Hepatocyte (in vitro differentiated cells): ENCODE measurements at regions not wholly inside any gene's neighbourhood (a gene's known extent, or its start where the extent isn't known, plus 50 kb on each side); places are given as distances from the start of the nearest gene placed in this dataset.

ENCODE experiments used
- DNase-seq: peaks from one replicate; pipeline ENCODE4 v3.0.0-alpha.2; 2016; ENCODE audit warnings: low spot score
- H2AFZ ChIP-seq: fragments of 200-600 bp; sonication (generic); 2 replicates; pipeline ENCODE4 v1.6.0; 2016; ENCODE audit warnings: antibody characterized with exemption, mild to moderate bottlenecking
- H3K27ac ChIP-seq: fragments of 200-600 bp; sonication (generic); 2 replicates; pipeline ENCODE4 v1.5.1; 2016; ENCODE audit warnings: mild to moderate bottlenecking
- H3K27me3 ChIP-seq: fragments of 200-600 bp; sonication (generic); 2 replicates; pipeline ENCODE4 v1.6.1; 2016
- H3K36me3 ChIP-seq: fragments of 200-600 bp; sonication (generic); replicated peaks from 2 replicates; pipeline ENCODE4 v1.5.1; 2016; ENCODE audit warnings: low read depth; ENCODE audit not compliant: insufficient read depth
- H3K4me1 ChIP-seq: fragments of 200-600 bp; sonication (generic); 2 replicates; pipeline ENCODE4 v1.5.1; 2016; ENCODE audit warnings: mild to moderate bottlenecking, moderate library complexity; ENCODE audit not compliant: insufficient read depth
- H3K4me2 ChIP-seq: fragments of 200-600 bp; sonication (generic); 2 replicates; pipeline ENCODE4 v1.6.0; 2016
- H3K4me3 ChIP-seq: fragments of 200-600 bp; sonication (generic); 2 replicates; pipeline ENCODE4 v1.5.1; 2016; ENCODE audit warnings: mild to moderate bottlenecking
- H3K79me2 ChIP-seq: fragments of 200-600 bp; sonication (generic); 2 replicates; pipeline ENCODE4 v1.6.0; 2017; ENCODE audit warnings: mild to moderate bottlenecking
- H3K9me2 ChIP-seq: fragments of 200-600 bp; sonication (generic); replicated peaks from 2 replicates; pipeline ENCODE4 v1.6.0; 2017; ENCODE audit warnings: mild to moderate bottlenecking; ENCODE audit not compliant: insufficient read depth
- H3K9me3 ChIP-seq: fragments of 200-600 bp; sonication (generic); 2 replicates; pipeline ENCODE4 v1.5.1; 2016; ENCODE audit warnings: low read depth, mild to moderate bottlenecking
- H4K20me1 ChIP-seq: fragments of 200-600 bp; sonication (generic); 2 replicates; pipeline ENCODE4 v1.6.0; 2016; ENCODE audit warnings: mild to moderate bottlenecking; ENCODE audit not compliant: insufficient read depth, poor library complexity, severe bottlenecking
- CTCF ChIP-seq: fragments of 200-600 bp; sonication (generic); IDR thresholded peaks from 2 replicates; pipeline ENCODE4 v1.5.1; 2016; ENCODE audit warnings: antibody characterized with exemption, mild to moderate bottlenecking; ENCODE audit not compliant: poor library complexity
- EZH2 ChIP-seq: fragments of 200-600 bp; sonication (generic); IDR thresholded peaks from 2 replicates; pipeline ENCODE4 v1.6.1; 2016; ENCODE audit warnings: antibody characterized with exemption, mild to moderate bottlenecking, borderline replicate concordance
- EZH2phosphoT487 ChIP-seq: fragments of 200-600 bp; sonication (generic); IDR thresholded peaks from one replicate; pipeline ENCODE4 v1.6.1; 2018; ENCODE audit warnings: antibody characterized with exemption, mild to moderate bottlenecking, low read depth, moderate library complexity; ENCODE audit not compliant: unreplicated experiment, severe bottlenecking
- WGBS: methylation state at CpG from one replicate; pipeline ENCODE4 v1.1.6; 2016; ENCODE audit warnings: low lambda C conversion rate; ENCODE audit errors: missing lambda C conversion rate; 5-methylcytosine and 5-hydroxymethylcytosine counted together

- DNase-seq, result no peak
These were observed 487.7 kb upstream of the API5 start for GRCh38 chr11:42824067-42824466.

GRCh38 chr11:42825598-42825997, 486.2 kb upstream of the API5 start:
- DNase-seq, result no peak
- Histone ChIP-seq H3K79me2 (no peaks in the 10 kb centered on the region), H3K9me2 (no peaks in the 10 kb centered on the region), H3K27me3 (no peaks in the 10 kb centered on the region), H2AFZ (no peak overlapping the region), H3K4me3 (no peak overlapping the region), H3K27ac (no peak overlapping the region), H3K4me2 (no peak overlapping the region), H3K36me3 (no peaks in the 10 kb centered on the region), H3K9me3 (no peaks in the 10 kb centered on the region), H3K4me1 (no peaks in the 10 kb centered on the region), H4K20me1 (no peaks in the 10 kb centered on the region)
- TF ChIP-seq CTCF (no peak), EZH2 (no peak), EZH2phosphoT487 (no peak)
- 92% methylated on average over 1 of the region's 1 CpG for WGBS

More at GRCh38 chr11:42824067-42824466, 487.7 kb upstream of the API5 start:
- no peaks in the 10 kb centered on the region for H4K20me1 ChIP-seq
- no peaks in the 10 kb centered on the region for H3K27me3 ChIP-seq
- H3K4me3 ChIP-seq, result no peak overlapping the region
- H3K79me2 ChIP-seq, result no peaks in the 10 kb centered on the region
- WGBS, result 78% methylated on average over 4 of the region's 4 CpGs
- no peaks in the 10 kb centered on the region for H3K9me3 ChIP-seq
- no peak overlapping the region for H3K27ac ChIP-seq
- no peak overlapping the region for H2AFZ ChIP-seq
- no peak overlapping the region for H3K4me2 ChIP-seq
- H3K9me2 ChIP-seq, result no peaks in the 10 kb centered on the region
- no peaks in the 10 kb centered on the region for H3K4me1 ChIP-seq
- TF ChIP-seq EZH2, result no peak
- TF ChIP-seq EZH2phosphoT487, result no peak
- TF ChIP-seq CTCF, result no peak
- H3K36me3 ChIP-seq, result no peaks in the 10 kb centered on the region

- Histone ChIP-seq H3K9me3 (no peaks in the 10 kb centered on the region), H3K27ac (no peak overlapping the region), H3K4me3 (no peak overlapping the region), H3K9me2 (no peaks in the 10 kb centered on the region), H3K4me1 (no peaks in the 10 kb centered on the region), H3K4me2 (no peak overlapping the region), H3K79me2 (no peaks in the 10 kb centered on the region), H4K20me1 (no peaks in the 10 kb centered on the region), H3K36me3 (no peaks in the 10 kb centered on the region), H2AFZ (no peak overlapping the region), H3K27me3 (no peaks in the 10 kb centered on the region)
- no peak for DNase-seq
- WGBS, result 77% methylated on average over 2 of the region's 2 CpGs
- no peak for TF ChIP-seq EZH2
- no peak for TF ChIP-seq EZH2phosphoT487
- TF ChIP-seq CTCF, result no peak
These were observed 484.0 kb upstream of the API5 start for GRCh38 chr11:42827845-42828244.

GRCh38 chr11:42837994-42838393, 473.8 kb upstream of the API5 start:
- no peak for DNase-seq
- Histone ChIP-seq H3K4me2 (no peak overlapping the region), H3K36me3 (no peaks in the 10 kb centered on the region), H2AFZ (no peak overlapping the region), H3K4me3 (no peak overlapping the region), H4K20me1 (no peaks in the 10 kb centered on the region), H3K4me1 (peaks cover 16% of the 10 kb centered on the region), H3K9me2 (no peaks in the 10 kb centered on the region), H3K79me2 (no peaks in the 10 kb centered on the region), H3K27me3 (no peaks in the 10 kb centered on the region), H3K27ac (no peak overlapping the region), H3K9me3 (no peaks in the 10 kb centered on the region)
- WGBS, result 82% methylated on average over 3 of the region's 3 CpGs
- TF ChIP-seq EZH2phosphoT487 (no peak), CTCF (no peak), EZH2 (no peak)
